MM.1S (cell line): ENCODE measurements at regions not wholly inside any gene's neighbourhood (a gene's known extent, or its start where the extent isn't known, plus 50 kb on each side); places are given as distances from the start of the nearest gene placed in this dataset.

ENCODE experiments used
- CTCF ChIP-seq: fragments of 300-600 bp; sonication (generic); IDR thresholded peaks from 2 replicates; pipeline ENCODE4 v1.5.1; 2016; ENCODE audit warnings: antibody characterized with exemption, low read length, mixed read lengths
- EZH2 ChIP-seq: fragments of 300-600 bp; sonication (generic); optimal IDR thresholded peaks from 2 replicates; pipeline ENCODE3; 2017; ENCODE audit warnings: low read depth, mild to moderate bottlenecking, antibody characterized with exemption, low read length, mixed read lengths

DNA sequence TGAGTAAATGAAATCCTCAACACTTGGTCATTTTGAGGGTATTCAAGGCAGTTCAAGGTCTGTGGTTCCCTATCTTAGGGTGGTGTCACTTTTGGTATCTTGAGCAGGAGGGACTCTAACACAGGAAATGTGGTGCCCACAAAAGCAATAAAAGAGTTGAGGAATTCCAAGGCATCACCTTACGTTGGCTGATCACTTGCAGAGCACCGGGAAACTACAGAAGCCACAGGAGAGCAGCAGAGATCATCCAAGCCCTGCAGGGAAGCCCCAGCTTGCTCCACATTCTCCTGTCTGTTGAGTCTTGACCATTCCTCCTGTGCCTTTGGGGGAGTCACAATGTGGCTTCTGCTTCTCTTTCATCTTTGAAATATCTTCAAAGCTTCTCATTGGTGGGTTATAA lies 565.8 kb upstream of the ADARB2 start:
- no peak for TF ChIP-seq CTCF
- TF ChIP-seq EZH2, result no peak
